Embryonic facial prominence (tissue), 1 donor: ENCODE measurements at regions not wholly inside any gene's neighbourhood (a gene's known extent, or its start where the extent isn't known, plus 50 kb on each side); places are given as distances from the start of the nearest gene placed in this dataset.
"Not testable (repeated sequence)": the region's sequence is repeated elsewhere in the genome, so short reads cannot be mapped to it uniquely, and the experiment has no call there.

Source experiments
- DNase-seq: peaks from one replicate; pipeline ENCODE4 v3.0.0-alpha.2; 2016; ENCODE audit errors: extremely low spot score

DNA sequence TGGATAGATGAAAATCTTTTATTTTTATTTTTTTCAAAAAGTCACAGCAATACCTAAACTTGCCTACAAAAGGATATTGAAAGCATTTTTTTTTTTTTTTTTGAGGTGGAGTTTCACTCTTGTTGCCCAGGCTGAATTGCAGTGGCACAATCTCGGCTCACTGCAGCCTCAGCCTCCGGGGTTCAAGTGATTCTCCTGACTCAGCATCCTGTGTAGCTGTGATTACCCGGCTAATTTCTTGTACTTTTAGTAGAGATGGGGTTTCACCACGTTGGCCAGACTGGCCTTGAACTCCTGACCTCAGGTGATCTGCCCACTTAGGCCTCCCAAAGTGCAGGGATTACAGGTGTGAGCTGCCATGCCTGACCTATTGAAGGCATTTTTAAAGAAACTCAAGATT is 69.1 kb upstream of the DGKB start:
- DNase-seq, result not testable (repeated sequence)

DNA sequence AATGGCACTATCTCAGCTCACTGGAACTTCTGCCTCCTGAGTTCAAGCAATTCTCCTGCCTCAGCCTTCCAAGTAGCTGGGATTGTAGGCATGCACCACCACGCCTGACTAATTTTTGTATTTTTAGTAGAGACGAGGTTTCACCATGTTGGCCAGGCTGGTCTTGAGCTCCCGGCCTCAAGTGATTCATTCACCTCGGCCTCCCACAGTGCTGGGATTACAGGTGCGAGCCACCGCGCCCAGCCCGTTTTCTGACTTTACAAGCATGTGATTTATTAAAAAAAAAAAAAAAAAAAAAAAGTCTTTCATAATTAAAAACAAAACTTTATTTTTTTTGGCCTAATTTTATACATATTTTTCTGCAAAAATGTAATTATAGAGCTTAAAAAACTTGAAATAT is 64.8 kb upstream of the DGKB start:
- DNase-seq, result not testable (repeated sequence)

- no peak for DNase-seq
Measured at GRCh38 chr7:14962778-14963177, 60.2 kb upstream of the DGKB start.

DNA sequence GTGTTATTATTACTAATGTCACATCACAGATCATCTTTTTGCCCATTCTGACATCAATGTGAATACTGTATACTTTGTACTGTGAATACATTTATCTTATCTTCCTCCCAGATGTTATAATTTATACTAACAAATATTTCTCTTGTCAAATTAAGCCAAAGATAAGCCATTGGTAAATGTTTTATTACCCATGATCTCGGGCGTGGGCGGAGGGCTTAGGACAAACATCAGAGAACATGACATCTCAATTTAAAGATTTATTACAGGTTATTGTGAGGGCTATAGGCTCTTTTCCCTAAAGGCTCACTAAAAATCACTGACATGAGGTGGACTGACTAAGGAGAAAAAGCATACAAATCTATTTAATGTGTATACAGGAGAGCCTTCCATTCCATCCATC is 58.2 kb upstream of the DGKB start:
- no peak for DNase-seq

DNA sequence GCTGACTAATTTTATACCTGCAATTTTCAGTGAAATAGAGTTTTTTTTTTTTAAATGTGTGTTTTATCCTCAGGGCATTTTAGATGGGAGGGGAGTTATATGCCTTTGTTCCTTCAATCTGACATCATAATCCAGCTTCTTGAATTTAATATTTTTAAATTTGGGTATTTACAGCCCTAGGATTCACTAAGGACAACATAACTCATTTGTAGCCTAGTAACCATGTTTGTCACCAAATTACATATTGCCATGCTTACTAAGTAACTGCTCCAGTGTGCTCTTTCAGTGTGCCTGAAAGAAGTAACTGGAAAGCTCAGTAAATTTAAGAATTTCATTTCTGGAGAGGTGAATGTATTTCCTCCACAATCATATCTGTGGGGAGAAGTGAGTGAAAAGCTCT is 56.8 kb upstream of the DGKB start:
- DNase-seq, result no peak

GRCh38 chr7:14954035-14954434 is 51.5 kb upstream of the DGKB start:
- no peak for DNase-seq
